PC-3 (cell line): ENCODE measurements at regions not wholly inside any gene's neighbourhood (a gene's known extent, or its start where the extent isn't known, plus 50 kb on each side); places are given as distances from the start of the nearest gene placed in this dataset.

ENCODE experiments used
- ATAC-seq: fragments of 200-7000 bp; cut with Tn5 transposase; 2 replicates; pipeline ENCODE4 v1.9.1; 2020; ENCODE audit warnings: mild to moderate bottlenecking, moderate library complexity
- BruUV-seq: library from RNA; stranded (reverse); fragments of 400-500 nt; replicated peaks from 2 replicates; lab custom pipeline; 2021; lab: Mats Ljungman, UMichigan
- CTCF ChIA-PET: fragments of 300-600 bp; sonication (Branson Sonifier 250); formaldehyde crosslinking; loops from one replicate; lab custom pipeline; 2022; ENCODE audit warnings: antibody characterized with exemption; lab: Charles Lee
- POLR2A ChIA-PET: fragments of 300-600 bp; sonication (Branson Sonifier 250); formaldehyde crosslinking; loops from one replicate; lab custom pipeline; 2022; ENCODE audit warnings: antibody characterized with exemption; ENCODE audit not compliant: unreplicated experiment; lab: Charles Lee
- DNase-seq: peaks from one replicate; pipeline ENCODE4 v3.0.0-alpha.2; 2015
- H2AFZ ChIP-seq: fragments of 300-600 bp; sonication (generic); 2 replicates; pipeline ENCODE4 v1.6.0; 2016; ENCODE audit warnings: antibody characterized with exemption, low read length
- H3F3A ChIP-seq: fragments of 300-600 bp; sonication (generic); one replicate; pipeline ENCODE4 v1.6.0; 2017; ENCODE audit warnings: antibody characterized with exemption, low read length, control low read depth, mild to moderate bottlenecking; ENCODE audit not compliant: unreplicated experiment
- H3K27ac ChIP-seq: fragments of 300-600 bp; sonication (generic); 2 replicates; pipeline ENCODE4 v1.5.1; 2016; ENCODE audit warnings: mild to moderate bottlenecking, low read length
- H3K27me3 ChIP-seq: fragments of 300-600 bp; sonication (generic); 2 replicates; pipeline ENCODE4 v1.6.1; 2016; ENCODE audit warnings: low read length, mixed read lengths
- H3K36me3 ChIP-seq: fragments of 300-600 bp; sonication (generic); 2 replicates; pipeline ENCODE4 v1.6.1; 2016; ENCODE audit warnings: low read depth, mixed run types, low read length, mixed read lengths
- H3K4me1 ChIP-seq: fragments of 300-600 bp; sonication (generic); 2 replicates; pipeline ENCODE4 v1.5.1; 2016; ENCODE audit warnings: low read length; ENCODE audit not compliant: insufficient read depth
- H3K4me2 ChIP-seq: fragments of 300-600 bp; sonication (generic); 2 replicates; pipeline ENCODE4 v1.6.0; 2016; ENCODE audit warnings: low read length
- H3K4me3 ChIP-seq: fragments of 300-600 bp; sonication (generic); 2 replicates; pipeline ENCODE4 v1.5.1; 2016; ENCODE audit warnings: mild to moderate bottlenecking, low read length, mixed read lengths
- H3K79me2 ChIP-seq: fragments of 300-600 bp; sonication (generic); 2 replicates; pipeline ENCODE4 v1.6.1; 2017; ENCODE audit warnings: low read length, mixed read lengths
- H3K9ac ChIP-seq: fragments of 300-600 bp; sonication (generic); 2 replicates; pipeline ENCODE4 v1.6.0; 2016; ENCODE audit warnings: mild to moderate bottlenecking, low read length
- H3K9me2 ChIP-seq: fragments of 300-600 bp; sonication (generic); replicated peaks from 2 replicates; pipeline ENCODE4 v1.6.1; 2016; ENCODE audit warnings: mixed run types, low read length, mixed read lengths
- H3K9me3 ChIP-seq: fragments of 300-600 bp; sonication (generic); 2 replicates; pipeline ENCODE4 v1.6.1; 2016; ENCODE audit warnings: low read length, mixed read lengths
- H4K20me1 ChIP-seq: fragments of 300-600 bp; sonication (generic); 2 replicates; pipeline ENCODE4 v1.6.1; 2016; ENCODE audit warnings: low read length, mixed read lengths
- EZH2 ChIP-seq: fragments of 300-600 bp; sonication (generic); IDR thresholded peaks from one replicate; pipeline ENCODE4 v1.6.1; 2017; ENCODE audit warnings: antibody characterized with exemption, mild to moderate bottlenecking, low read length; ENCODE audit not compliant: unreplicated experiment
- EZH2phosphoT487 ChIP-seq: fragments of 300-600 bp; sonication (generic); IDR thresholded peaks from 2 replicates; pipeline ENCODE4 v1.6.1; 2018; ENCODE audit warnings: mild to moderate bottlenecking, antibody characterized with exemption, low read length, borderline replicate concordance
- intact Hi-C: fragments of 100-400 bp; cut with micrococcal nuclease; formaldehyde crosslinking; loops from 2 replicates; pipeline ENCODE4 v1.9.0; 2023
- TF ChIP-seq, protein P1 (sequence below): fragments of 300-600 bp; sonication (generic); conservative IDR thresholded peaks from 2 replicates; pipeline ENCODE4 v1.5.1; 2017; ENCODE audit warnings: antibody characterized with exemption, low read depth, mild to moderate bottlenecking, low read length

DNA sequence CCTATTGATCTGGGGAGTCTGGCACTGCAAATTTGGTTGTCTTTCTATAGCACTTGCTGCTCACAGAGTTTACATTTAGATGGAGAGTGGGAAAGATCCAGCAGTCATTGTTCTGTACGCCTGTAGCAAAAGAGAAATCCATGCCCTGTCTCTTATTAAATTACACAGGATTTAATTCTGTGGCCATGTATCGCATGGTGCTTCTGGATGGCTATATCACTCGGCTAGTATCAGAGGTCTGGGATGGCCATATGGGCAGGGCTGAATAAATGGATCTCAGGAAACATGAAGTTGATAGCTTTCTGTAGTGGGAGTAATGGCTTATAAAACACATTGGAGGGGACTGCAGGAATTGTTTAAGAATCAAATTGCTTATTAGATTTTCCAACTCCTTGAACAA lies 325.8 kb upstream of the DPH6 start:
- no TSS peak for BruUV-seq
- H4K20me1 ChIP-seq = no peaks in the 10 kb centered on the region
- DNase-seq (no peak), ATAC-seq (no peak)
- POLR2A ChIA-PET = no interaction called here
- H3K9me2 ChIP-seq = no peaks in the 10 kb centered on the region
- H3F3A ChIP-seq = no peaks in the 10 kb centered on the region
- H3K27me3 ChIP-seq = no peaks in the 10 kb centered on the region
- no peak overlapping the region for H3K4me3 ChIP-seq
- no peaks in the 10 kb centered on the region for H3K79me2 ChIP-seq
- intact Hi-C loops = no loop called here
- no peak for TF ChIP-seq EZH2phosphoT487
- TF ChIP-seq, protein P1, sequence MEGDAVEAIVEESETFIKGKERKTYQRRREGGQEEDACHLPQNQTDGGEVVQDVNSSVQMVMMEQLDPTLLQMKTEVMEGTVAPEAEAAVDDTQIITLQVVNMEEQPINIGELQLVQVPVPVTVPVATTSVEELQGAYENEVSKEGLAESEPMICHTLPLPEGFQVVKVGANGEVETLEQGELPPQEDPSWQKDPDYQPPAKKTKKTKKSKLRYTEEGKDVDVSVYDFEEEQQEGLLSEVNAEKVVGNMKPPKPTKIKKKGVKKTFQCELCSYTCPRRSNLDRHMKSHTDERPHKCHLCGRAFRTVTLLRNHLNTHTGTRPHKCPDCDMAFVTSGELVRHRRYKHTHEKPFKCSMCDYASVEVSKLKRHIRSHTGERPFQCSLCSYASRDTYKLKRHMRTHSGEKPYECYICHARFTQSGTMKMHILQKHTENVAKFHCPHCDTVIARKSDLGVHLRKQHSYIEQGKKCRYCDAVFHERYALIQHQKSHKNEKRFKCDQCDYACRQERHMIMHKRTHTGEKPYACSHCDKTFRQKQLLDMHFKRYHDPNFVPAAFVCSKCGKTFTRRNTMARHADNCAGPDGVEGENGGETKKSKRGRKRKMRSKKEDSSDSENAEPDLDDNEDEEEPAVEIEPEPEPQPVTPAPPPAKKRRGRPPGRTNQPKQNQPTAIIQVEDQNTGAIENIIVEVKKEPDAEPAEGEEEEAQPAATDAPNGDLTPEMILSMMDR = no peak
- TF ChIP-seq EZH2 = no peak
- no peak overlapping the region for H3K9ac ChIP-seq
- no peak overlapping the region for H2AFZ ChIP-seq
- H3K36me3 ChIP-seq = no peaks in the 10 kb centered on the region
- no peak overlapping the region for H3K4me2 ChIP-seq
- no peaks in the 10 kb centered on the region for H3K9me3 ChIP-seq
- peaks cover 18% of the 10 kb centered on the region for H3K4me1 ChIP-seq
- CTCF ChIA-PET = no interaction called here
- no peak overlapping the region for H3K27ac ChIP-seq

DNA sequence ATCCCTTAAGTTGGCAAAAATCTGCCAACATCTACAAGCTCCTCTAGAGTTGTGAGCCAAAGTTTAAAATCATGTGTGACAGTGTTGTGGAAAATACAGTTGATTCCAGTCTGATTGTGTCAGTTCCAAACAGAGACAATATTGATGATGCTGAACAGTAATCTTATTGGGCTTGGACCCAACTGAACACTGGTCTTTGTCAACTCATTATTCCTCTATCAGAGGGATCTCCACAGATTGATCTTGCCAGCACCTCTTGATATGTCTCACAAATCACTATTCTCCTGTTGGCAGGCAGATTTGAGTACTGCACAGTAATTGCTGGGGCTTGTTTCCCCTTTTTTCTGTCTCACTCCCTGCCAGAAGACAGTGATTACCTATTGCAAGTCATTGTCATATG lies 326.6 kb upstream of the DPH6 start:
- intact Hi-C loops = no loop called here
- Histone ChIP-seq H3K79me2 (no peaks in the 10 kb centered on the region), H3K9me3 (no peaks in the 10 kb centered on the region), H3K27me3 (no peaks in the 10 kb centered on the region), H3K27ac (no peak overlapping the region), H2AFZ (no peak overlapping the region), H3K4me3 (no peak overlapping the region), H3K9me2 (no peaks in the 10 kb centered on the region), H3K4me2 (no peak overlapping the region), H3F3A (no peaks in the 10 kb centered on the region), H3K36me3 (no peaks in the 10 kb centered on the region), H4K20me1 (no peaks in the 10 kb centered on the region), H3K4me1 (peaks cover 18% of the 10 kb centered on the region), H3K9ac (no peak overlapping the region)
- DNase-seq (no peak), ATAC-seq (no peak)
- ChIA-PET POLR2A (no interaction called here), CTCF (no interaction called here)
- no TSS peak for BruUV-seq
- TF ChIP-seq EZH2phosphoT487 (no peak), EZH2 (no peak)
- TF ChIP-seq, protein P1 = no peak

DNA sequence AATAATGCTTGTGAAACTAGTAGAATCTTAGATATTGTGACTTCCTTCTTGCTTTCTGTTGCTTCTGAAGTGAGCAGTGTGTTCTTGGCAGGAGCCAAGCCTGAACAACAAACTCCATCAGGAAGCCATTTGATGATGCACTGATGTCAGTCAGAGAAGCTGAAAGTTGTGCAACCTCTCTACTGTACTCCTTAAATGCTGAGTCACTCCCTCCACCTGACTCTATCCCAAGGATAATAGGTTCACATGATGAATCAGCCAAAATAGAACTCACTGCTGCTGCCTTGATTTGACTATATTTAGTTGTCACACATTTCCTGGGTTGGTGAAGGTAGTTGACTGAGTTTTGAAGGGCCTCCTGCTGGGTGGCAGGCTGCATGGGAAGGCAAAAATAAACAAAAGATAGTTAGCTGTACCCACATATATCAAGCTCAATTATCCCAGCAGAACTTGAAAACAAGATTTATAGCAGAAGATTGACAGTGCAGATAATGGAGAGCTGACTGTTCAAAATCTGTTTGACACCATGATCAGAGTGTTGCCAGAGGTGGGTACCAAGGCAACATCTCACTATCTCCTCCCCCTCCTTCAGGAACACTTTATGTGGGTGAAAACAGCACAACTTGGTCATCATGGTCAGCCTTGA lies 328.4 kb upstream of the DPH6 start:
- Histone ChIP-seq H3K79me2 (no peaks in the 10 kb centered on the region), H3K36me3 (no peaks in the 10 kb centered on the region), H2AFZ (peak overlapping the region; percentile 16; the same call in 1 of the 2 replicates), H3K9me2 (no peaks in the 10 kb centered on the region), H3K27ac (peak overlapping the region; percentile 55), H3K9me3 (no peaks in the 10 kb centered on the region), H3K4me1 (peaks cover 18% of the 10 kb centered on the region), H3K4me3 (no peak overlapping the region), H3K27me3 (no peaks in the 10 kb centered on the region), H3K9ac (no peak overlapping the region), H3F3A (no peaks in the 10 kb centered on the region), H4K20me1 (no peaks in the 10 kb centered on the region), H3K4me2 (no peak overlapping the region)
- ChIA-PET POLR2A (interaction anchor here (0.5 kb wide), 1 partner anchor 31 kb away, joined by 3 read pairs; no protein-coding TSS in a partner anchor), CTCF (no interaction called here)
- intact Hi-C loops = no loop called here
- DNase-seq (peak; percentile 92), ATAC-seq (peak; percentile 88)
- TF ChIP-seq EZH2 (no peak), EZH2phosphoT487 (no peak)
- TF ChIP-seq, protein P1 = no peak
- BruUV-seq = no TSS peak
